Spleen (tissue), 11 donors: ENCODE measurements at regions not wholly inside any gene's neighbourhood (a gene's known extent, or its start where the extent isn't known, plus 50 kb on each side); places are given as distances from the start of the nearest gene placed in this dataset.
"Not testable (repeated sequence)": the region's sequence is repeated elsewhere in the genome, so short reads cannot be mapped to it uniquely, and the experiment has no call there.

Experiments used
- DNase-seq: peaks from one replicate; pipeline ENCODE4 v3.0.0-alpha.2; 2020
- H3K27ac ChIP-seq, 8 donors: fragments of 200-600 bp; sonication (generic) in 7 of 8; 1 replicate in 4 of 8; 2 replicates in 4 of 8; pipeline versions ENCODE4 v1.5.0 to v1.8.0; 2016 to 2021; ENCODE audit warnings: inconsistent platforms in 4 of 8, mild to moderate bottlenecking in 4 of 8, moderate library complexity in 1 of 8
- H3K27me3 ChIP-seq, 7 donors: fragments of 200-600 bp; sonication (generic) in 6 of 7; replicated peaks in 1 of 7; 1 replicate in 4 of 7; 2 replicates in 3 of 7; pipeline versions ENCODE4 v1.5.0 to v1.8.0; 2016 to 2021; ENCODE audit warnings: inconsistent platforms in 3 of 7, mild to moderate bottlenecking in 1 of 7
- H3K36me3 ChIP-seq, 6 donors: fragments of 200-600 bp; sonication (generic) in 5 of 6; 1 replicate in 4 of 6; 2 replicates in 2 of 6; pipeline versions ENCODE4 v1.5.0 to v1.8.0; 2016 to 2021; ENCODE audit warnings: inconsistent platforms in 2 of 6
- H3K4me1 ChIP-seq, 6 donors: fragments of 200-600 bp; sonication (generic) in 5 of 6; 1 replicate in 3 of 6; 2 replicates in 3 of 6; pipeline versions ENCODE4 v1.5.0 to v1.8.0; 2016 to 2021; ENCODE audit warnings: inconsistent platforms in 3 of 6
- H3K4me3 ChIP-seq, 8 donors: fragments of 200-600 bp; sonication (generic) in 7 of 8; 1 replicate in 4 of 8; 2 replicates in 4 of 8; pipeline versions ENCODE4 v1.5.0 to v1.8.0; 2016 to 2021; ENCODE audit warnings: inconsistent platforms in 4 of 8, mild to moderate bottlenecking in 4 of 8, moderate library complexity in 2 of 8
- H3K9me3 ChIP-seq, 8 donors: fragments of 200-600 bp; sonication (generic) in 7 of 8; 1 replicate in 4 of 8; 2 replicates in 4 of 8; pipeline versions ENCODE4 v1.5.0 to v1.8.0; 2016 to 2021; ENCODE audit warnings: inconsistent platforms in 4 of 8
- CTCF ChIP-seq, 11 experiments: fragments of 200-600 bp in 7 of 11; fragments of 450-650 bp in 4 of 11; sonication (generic) in 4 of 11; IDR thresholded peaks in 8 of 11; conservative IDR thresholded peaks in 3 of 11; 1 replicate in 7 of 11; 2 replicates in 4 of 11; pipeline versions ENCODE4 v1.4.0 to v1.8.0; 2016 to 2021; ENCODE audit warnings: antibody characterized with exemption in 11 of 11, inconsistent platforms in 4 of 11, mild to moderate bottlenecking in 1 of 11
- POLR2A ChIP-seq, 3 donors: fragments of 450-650 bp; IDR thresholded peaks; one replicate each; pipeline ENCODE4 v1.5.1; 2017; ENCODE audit warnings: antibody characterized with exemption in 3 of 3, mild to moderate bottlenecking in 1 of 3
- POLR2AphosphoS5 ChIP-seq, 3 donors: sonication (generic); formaldehyde crosslinking; IDR thresholded peaks; one replicate each; pipeline ENCODE4 v1.5.1; 2017; ENCODE audit warnings: antibody characterized with exemption in 3 of 3
- WGBS, 5 donors: extraction: QIAGEN DNeasy Blood & Tissue Kit in 3 of 5; methylation state at CpG; one replicate each; pipeline versions ENCODE4 v1.1.5 to v1.1.7; 2013 to 2018; 5-methylcytosine and 5-hydroxymethylcytosine counted together
- intact Hi-C: fragments of 100-400 bp; cut with DNase I; formaldehyde crosslinking; loops from one replicate; pipeline ENCODE4 v1.15.0; 2023; ENCODE audit warnings: low total_unique reads
- donor health status: healthy with polysubstance abuse.
- donor health status: DM: no; HTN: no; CAD: no; lungs with moderate emphysema.
- donor health status: DM: no; HTN: no; CAD: no.
- donor health status: Bipolar disorder and iron deficiency.
- donor health status: healthy.
- donor health status: DM: no; HTN: no; CAD: no.
- donor health status: DM: yes; HTN: yes; CAD: no.

- Histone ChIP-seq H3K4me3 (no peak overlapping the region), H3K36me3 (no peaks in the 10 kb centered on the region), H3K9me3 (peaks cover 0 to 29% (median 11%) of the 10 kb centered on the region in 8 donors), H3K27me3 (no peaks in the 10 kb centered on the region), H3K4me1 (no peaks in the 10 kb centered on the region), H3K27ac (no peak overlapping the region)
- intact Hi-C loops = no loop called here
- no peak for DNase-seq
- no peak for TF ChIP-seq POLR2AphosphoS5 (IDR thresholded peaks at IDR 0.05)
- no peak for TF ChIP-seq CTCF (IDR thresholded peaks at IDR 0.05 in 8 of 11, conservative IDR thresholded peaks at IDR 0.05 in 3 of 11)
- 46 to 71% (median 65%) methylated on average over 4 of the region's 4 CpGs for WGBS, 5 donors
Observed at GRCh38 chr2:228432116-228432515, 250.6 kb upstream of the SPHKAP start.

- Histone ChIP-seq H3K4me1 (no peaks in the 10 kb centered on the region), H3K36me3 (no peaks in the 10 kb centered on the region), H3K9me3 (peaks cover 0 to 36% (median 20%) of the 10 kb centered on the region in 8 donors), H3K4me3 (no peak overlapping the region), H3K27ac (no peak overlapping the region), H3K27me3 (no peaks in the 10 kb centered on the region)
- 35 to 62% (median 50%) methylated on average over 1 of the region's 1 CpG for WGBS, 5 donors
- no peak for TF ChIP-seq POLR2A (IDR thresholded peaks at IDR 0.05)
- no peak for TF ChIP-seq POLR2AphosphoS5 (IDR thresholded peaks at IDR 0.05)
- TF ChIP-seq CTCF (IDR thresholded peaks at IDR 0.05 in 8 of 11, conservative IDR thresholded peaks at IDR 0.05 in 3 of 11) = no peak
- no peak for DNase-seq
- intact Hi-C loops = no loop called here
Observed at GRCh38 chr2:228430986-228431385, 249.5 kb upstream of the SPHKAP start.

GRCh38 chr2:228426502-228427216 lies 245.2 kb upstream of the SPHKAP start:
- intact Hi-C loops = no loop called here
- no peak for DNase-seq
- 69 to 82% (median 73%) methylated on average over 1 of the region's 1 CpG for WGBS, 5 donors
- H3K27ac ChIP-seq = no peak overlapping the region
- H3K4me3 ChIP-seq = no peak overlapping the region
- H3K9me3 ChIP-seq = peaks cover 0 to 34% (median 21%) of the 10 kb centered on the region in 8 donors
- no peaks in the 10 kb centered on the region for H3K4me1 ChIP-seq
- H3K27me3 ChIP-seq = no peaks in the 10 kb centered on the region
- TF ChIP-seq POLR2AphosphoS5 (IDR thresholded peaks at IDR 0.05) (no peak), CTCF (IDR thresholded peaks at IDR 0.05 in 8 of 11, conservative IDR thresholded peaks at IDR 0.05 in 3 of 11) (no peak), POLR2A (IDR thresholded peaks at IDR 0.05) (no peak)
- H3K36me3 ChIP-seq = no peaks in the 10 kb centered on the region

- DNase-seq, H3K27ac ChIP-seq, H3K4me3 ChIP-seq, H3K4me1 ChIP-seq, intact Hi-C loops, H3K27me3 ChIP-seq, H3K36me3 ChIP-seq: not testable (repeated sequence)
- peaks cover 0 to 34% (median 21%) of the 10 kb centered on the region in 8 donors for H3K9me3 ChIP-seq
- 76 to 92% (median 80%) methylated on average over 26 to 31 of the region's 31 CpGs for WGBS, 5 donors
Observed at GRCh38 chr2:228425411-228426060, 244.0 kb upstream of the SPHKAP start.
